ENCODE measurements at regions not wholly inside any gene's neighbourhood (a gene's known extent, or its start where the extent isn't known, plus 50 kb on each side); places are given as distances from the start of the nearest gene placed in this dataset.

DNA sequence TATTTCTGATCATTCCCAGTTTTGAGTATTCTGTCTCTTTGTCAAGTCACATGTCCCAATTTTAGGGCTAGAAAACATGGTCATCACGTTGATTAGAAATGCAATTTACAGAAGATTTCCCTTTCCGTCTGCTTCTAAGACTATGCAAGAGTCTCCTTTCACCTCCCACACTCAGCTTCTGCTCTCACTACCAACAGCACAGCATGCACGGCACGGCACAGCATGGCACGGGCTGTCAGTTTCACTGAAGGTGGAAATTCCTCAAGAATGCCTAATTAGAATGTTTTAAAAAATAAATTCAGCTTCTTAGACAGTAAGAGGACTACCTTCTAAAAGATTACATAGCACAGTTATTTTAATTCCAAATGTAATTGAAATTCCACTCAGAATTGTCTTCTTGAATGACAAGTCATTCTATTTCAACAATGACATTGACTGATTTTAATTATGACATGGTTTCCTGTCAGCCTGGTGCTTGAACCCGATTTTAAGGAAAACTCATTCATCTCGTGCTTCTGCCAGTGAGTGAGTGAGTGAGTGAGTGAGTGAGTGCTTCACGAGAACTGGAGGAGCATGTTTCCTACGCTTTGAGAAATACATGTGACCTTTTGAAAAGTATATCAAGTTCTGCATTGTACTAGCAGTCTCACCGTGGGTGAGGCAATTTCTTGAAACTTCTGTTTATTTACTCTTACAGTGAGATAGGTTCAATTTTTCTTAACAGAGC, 124.8 kb upstream of the SORBS2 start:
- peaks cover 0 to 6% (median 0%) of the 10 kb centered on the region in 12 donors for H3K4me1 ChIP-seq
- TF ChIP-seq, protein P1, sequence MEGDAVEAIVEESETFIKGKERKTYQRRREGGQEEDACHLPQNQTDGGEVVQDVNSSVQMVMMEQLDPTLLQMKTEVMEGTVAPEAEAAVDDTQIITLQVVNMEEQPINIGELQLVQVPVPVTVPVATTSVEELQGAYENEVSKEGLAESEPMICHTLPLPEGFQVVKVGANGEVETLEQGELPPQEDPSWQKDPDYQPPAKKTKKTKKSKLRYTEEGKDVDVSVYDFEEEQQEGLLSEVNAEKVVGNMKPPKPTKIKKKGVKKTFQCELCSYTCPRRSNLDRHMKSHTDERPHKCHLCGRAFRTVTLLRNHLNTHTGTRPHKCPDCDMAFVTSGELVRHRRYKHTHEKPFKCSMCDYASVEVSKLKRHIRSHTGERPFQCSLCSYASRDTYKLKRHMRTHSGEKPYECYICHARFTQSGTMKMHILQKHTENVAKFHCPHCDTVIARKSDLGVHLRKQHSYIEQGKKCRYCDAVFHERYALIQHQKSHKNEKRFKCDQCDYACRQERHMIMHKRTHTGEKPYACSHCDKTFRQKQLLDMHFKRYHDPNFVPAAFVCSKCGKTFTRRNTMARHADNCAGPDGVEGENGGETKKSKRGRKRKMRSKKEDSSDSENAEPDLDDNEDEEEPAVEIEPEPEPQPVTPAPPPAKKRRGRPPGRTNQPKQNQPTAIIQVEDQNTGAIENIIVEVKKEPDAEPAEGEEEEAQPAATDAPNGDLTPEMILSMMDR (IDR thresholded peaks at IDR 0.05): no peak
- TF ChIP-seq POLR2A (IDR thresholded peaks at IDR 0.05): no peak
- H3K9me3 ChIP-seq: no peaks in the 10 kb centered on the region
- H3K36me3 ChIP-seq: no peaks in the 10 kb centered on the region
- intact Hi-C loops (cut with DNase I): loop anchor here in 2 of 10 donors (5.0 to 10.0 kb wide), 2 partner anchors 58 to 60 kb away; no protein-coding TSS in a partner anchor
- no peak for DNase-seq
- H3K27me3 ChIP-seq: no peaks in the 10 kb centered on the region
- 68 to 73% (median 70%) methylated on average over 10 of the region's 10 CpGs for WGBS, 4 donors
- H3K27ac ChIP-seq: no peak overlapping the region
- no peak for ATAC-seq
- no peak overlapping the region for H3K4me3 ChIP-seq

DNA sequence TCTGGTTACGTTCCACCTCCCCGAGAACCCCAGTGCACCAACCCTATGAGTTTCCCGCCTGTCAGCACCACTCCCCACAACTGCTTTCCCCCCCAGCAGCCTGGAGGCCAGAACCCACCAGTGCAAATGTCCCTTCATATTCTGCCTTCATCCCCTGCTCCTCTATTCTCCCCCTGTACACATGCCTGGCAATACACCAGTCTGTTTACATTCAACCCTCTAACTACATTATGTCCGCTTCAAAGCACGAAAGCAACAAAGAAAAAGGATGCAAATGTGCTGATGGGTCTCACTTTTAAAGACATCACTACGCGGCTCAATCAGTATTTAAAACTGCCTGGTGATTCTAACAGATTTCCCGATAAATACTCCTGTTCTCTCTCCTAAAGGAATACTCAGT, 126.7 kb upstream of the SORBS2 start:
- Histone ChIP-seq H3K4me3 (no peak overlapping the region), H3K36me3 (no peaks in the 10 kb centered on the region), H3K27me3 (no peaks in the 10 kb centered on the region), H3K4me1 (no peaks in the 10 kb centered on the region), H3K9me3 (no peaks in the 10 kb centered on the region), H3K27ac (no peak overlapping the region)
- no peak for DNase-seq
- TF ChIP-seq, protein P1 (IDR thresholded peaks at IDR 0.05): no peak
- no peak for TF ChIP-seq POLR2A (IDR thresholded peaks at IDR 0.05)
- ATAC-seq: no peak
- 86 to 94% (median 94%) methylated on average over 8 of the region's 8 CpGs for WGBS, 4 donors
- intact Hi-C loops (cut with DNase I): loop anchor here in 2 of 10 donors (5.0 to 10.0 kb wide), 2 partner anchors 56 to 59 kb away; no protein-coding TSS in a partner anchor

DNA sequence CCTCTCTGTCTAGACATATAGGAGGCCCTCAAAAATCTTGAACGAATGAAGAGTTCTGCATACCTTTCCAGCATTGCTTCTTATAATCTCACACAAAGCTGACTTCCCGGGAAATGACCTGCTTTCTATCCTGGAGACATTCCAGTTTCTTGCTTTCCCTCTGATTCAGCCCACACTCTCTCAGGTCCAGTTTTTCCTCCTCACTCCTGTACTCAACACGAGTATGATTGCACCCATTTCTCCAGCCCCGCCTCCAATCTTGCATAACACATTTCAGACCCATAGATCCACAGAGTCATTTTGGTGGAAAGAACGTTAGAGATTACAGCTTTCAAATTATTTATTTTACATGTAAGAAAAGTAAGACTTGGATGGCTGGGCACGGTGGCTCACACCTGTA, 127.5 kb upstream of the TLR3 start:
- no peak overlapping the region for H3K4me3 ChIP-seq
- DNase-seq: no peak
- H3K27ac ChIP-seq: no peak overlapping the region
- TF ChIP-seq, protein P1 (IDR thresholded peaks at IDR 0.05): no peak
- no peak for TF ChIP-seq POLR2A (IDR thresholded peaks at IDR 0.05)
- intact Hi-C loops (cut with DNase I): no loop called here
- H3K27me3 ChIP-seq: no peaks in the 10 kb centered on the region
- 74 to 79% (median 76%) methylated on average over 6 of the region's 6 CpGs for WGBS, 4 donors
- H3K36me3 ChIP-seq: no peaks in the 10 kb centered on the region
- no peak for ATAC-seq
- no peaks in the 10 kb centered on the region for H3K9me3 ChIP-seq
- H3K4me1 ChIP-seq: no peaks in the 10 kb centered on the region

DNA sequence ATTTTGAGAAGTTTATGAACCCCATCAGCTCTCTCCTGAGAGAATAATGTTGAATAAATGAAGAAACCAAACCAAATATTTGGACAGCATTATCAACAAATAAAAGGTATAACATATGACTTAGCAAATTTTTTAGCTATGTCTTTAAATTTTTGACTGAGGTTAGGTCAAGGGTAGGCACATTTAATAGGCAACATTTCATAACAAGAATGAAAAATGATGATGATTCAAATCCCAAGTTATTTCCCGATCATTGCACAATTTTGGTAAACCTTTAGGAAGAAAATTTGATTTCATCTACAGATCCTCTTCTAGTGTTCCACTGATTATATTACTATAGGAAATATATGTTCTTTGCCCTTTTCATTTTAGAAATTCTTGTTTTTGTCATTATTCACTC, 123.7 kb upstream of the TLR3 start:
- H3K4me3 ChIP-seq: no peak overlapping the region
- no peaks in the 10 kb centered on the region for H3K27me3 ChIP-seq
- ATAC-seq: no peak
- no peaks in the 10 kb centered on the region for H3K4me1 ChIP-seq
- no peaks in the 10 kb centered on the region for H3K9me3 ChIP-seq
- H3K36me3 ChIP-seq: no peaks in the 10 kb centered on the region
- no peak for DNase-seq
- TF ChIP-seq, protein P1 (IDR thresholded peaks at IDR 0.05): no peak
- TF ChIP-seq POLR2A (IDR thresholded peaks at IDR 0.05): no peak
- WGBS, 4 donors: 88 to 99% (median 93%) methylated on average over 1 of the region's 1 CpG
- intact Hi-C loops (cut with DNase I): no loop called here
- H3K27ac ChIP-seq: no peak overlapping the region

Data from heart left ventricle (tissue), 16 donors.